ENCODE measurements at regions not wholly inside any gene's neighbourhood (a gene's known extent, or its start where the extent isn't known, plus 50 kb on each side); places are given as distances from the start of the nearest gene placed in this dataset.
"Not testable (repeated sequence)": the region's sequence is repeated elsewhere in the genome, so short reads cannot be mapped to it uniquely, and the experiment has no call there.

GRCh38 chr19:28595722-28596480 is 617.0 kb downstream of the UQCRFS1 start:
- no peak for DNase-seq (ENCODE audit: low read depth)

- DNase-seq (ENCODE audit: low read depth): no peak
Observed at GRCh38 chr19:28594737-28595136, 618.2 kb downstream of the UQCRFS1 start.

DNA sequence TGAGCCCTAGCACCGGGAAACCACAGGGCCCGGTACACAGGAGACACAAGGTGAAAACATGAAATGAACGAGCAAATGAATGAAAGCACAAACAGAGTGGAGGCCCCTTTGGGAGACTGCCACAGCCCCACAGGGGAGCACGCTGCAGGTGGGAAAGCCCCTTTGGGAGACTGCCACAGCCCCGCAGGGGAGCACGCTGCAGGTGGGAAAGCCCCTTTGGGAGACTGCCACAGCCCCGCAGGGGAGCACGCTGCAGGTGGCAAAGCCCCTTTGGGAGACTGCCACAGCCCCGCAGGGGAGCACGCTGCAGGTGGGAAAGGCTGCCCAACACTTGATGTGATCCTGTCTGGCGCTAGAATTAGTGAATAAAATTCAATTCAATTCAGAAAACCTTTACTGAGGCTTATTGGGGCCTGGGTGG is 623.0 kb downstream of the UQCRFS1 start:
- DNase-seq (ENCODE audit: low read depth): not testable (repeated sequence)

DNA sequence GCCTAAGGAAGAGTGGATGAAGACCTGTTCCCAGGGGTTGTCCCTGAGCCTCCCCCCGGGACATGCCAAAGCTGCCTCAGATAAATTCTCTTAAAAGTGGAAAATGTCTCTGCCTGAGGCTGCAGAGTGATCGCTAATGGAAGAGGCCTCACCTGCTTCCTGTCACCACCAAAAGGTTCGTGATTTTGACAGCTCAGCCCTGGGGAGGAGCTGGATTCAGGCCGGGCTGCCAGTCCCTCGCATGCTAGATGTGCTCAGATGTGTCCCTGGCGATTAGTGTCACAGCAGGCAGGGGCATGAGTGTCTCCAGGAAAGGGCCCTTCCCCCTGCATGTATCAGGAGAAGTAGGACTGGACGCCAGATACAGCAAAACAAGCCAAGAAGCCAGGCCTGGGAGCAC is 626.5 kb downstream of the UQCRFS1 start:
- DNase-seq (ENCODE audit: low read depth): no peak

DNA sequence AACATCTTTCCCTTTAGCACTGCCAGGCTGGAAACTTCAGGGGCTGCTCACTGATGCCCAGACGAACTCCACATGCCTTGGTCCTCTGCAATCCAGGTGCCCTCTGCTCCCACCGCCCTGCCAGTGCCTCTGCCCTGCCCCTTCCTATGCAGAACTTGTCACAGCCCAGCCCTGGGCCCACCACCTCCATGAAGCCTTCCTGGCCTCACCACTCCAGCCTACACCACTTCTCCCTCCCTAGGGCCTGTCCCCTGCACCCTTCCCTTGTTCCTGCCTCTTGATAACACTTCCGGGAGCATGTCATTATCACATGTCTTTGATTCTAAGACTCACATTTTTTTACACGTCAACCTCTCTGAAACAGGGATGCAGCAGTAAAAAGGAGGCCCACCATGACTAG is 627.2 kb downstream of the UQCRFS1 start:
- no peak for DNase-seq (ENCODE audit: low read depth)

GRCh38 chr19:28583713-28584112 is 629.2 kb downstream of the UQCRFS1 start:
- no peak for DNase-seq (ENCODE audit: low read depth)

GRCh38 chr19:28583242-28583641 is 629.7 kb downstream of the UQCRFS1 start:
- DNase-seq (ENCODE audit: low read depth): no peak

DNA sequence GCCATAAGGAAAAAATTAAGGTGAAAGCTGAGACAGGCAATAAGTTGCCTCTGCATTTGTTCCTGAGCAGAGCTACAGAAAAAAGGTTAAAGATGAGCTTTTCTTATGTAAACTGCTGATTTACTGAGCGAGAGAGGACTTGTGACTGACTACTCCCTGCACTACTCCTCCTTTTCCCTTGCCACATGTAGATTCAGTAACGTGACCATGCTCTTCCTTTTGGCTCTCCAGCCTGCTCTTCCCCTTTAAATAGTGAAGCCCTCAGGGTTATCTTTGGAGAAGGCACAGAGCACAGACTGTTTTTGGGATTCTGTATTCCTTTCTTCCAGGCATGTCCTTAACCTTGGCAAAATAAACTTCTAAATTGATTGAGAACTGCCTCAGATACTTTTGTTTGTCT is 630.2 kb downstream of the UQCRFS1 start:
- DNase-seq (ENCODE audit: low read depth): no peak

DNA sequence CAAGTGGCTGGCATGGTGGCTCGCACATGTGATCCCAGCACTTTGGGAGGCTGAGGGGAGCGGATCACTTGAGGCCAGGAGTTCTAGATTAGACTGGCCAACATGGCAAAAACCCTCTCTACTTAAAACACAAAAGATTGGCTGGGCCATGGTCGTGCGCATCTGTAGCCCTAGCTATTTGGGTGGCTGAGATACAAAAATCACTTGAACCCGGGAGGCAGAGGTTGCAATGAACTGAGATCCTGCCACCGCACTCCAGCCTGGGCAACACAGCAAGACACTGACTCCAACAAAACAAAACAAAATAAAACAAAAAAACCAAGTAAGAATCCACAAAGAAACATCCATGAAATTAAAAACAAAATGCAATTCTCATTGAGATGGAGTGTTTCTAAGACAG is 630.6 kb downstream of the UQCRFS1 start:
- no peak for DNase-seq (ENCODE audit: low read depth)

DNA sequence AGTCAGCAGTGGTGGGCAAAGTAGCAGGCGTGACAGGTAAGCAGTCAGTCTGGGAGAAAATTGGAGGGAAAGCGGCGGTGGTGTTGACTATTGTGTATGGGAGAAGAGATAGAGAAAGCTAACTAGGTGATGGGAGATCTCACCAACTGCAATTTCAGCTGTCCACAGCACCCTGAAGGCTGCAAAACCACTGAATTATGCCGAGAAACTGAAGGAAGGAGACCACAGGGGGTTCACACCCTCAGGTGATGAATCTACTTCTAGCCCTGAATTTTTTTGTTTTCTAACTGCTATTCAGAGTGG is 631.5 kb downstream of the UQCRFS1 start:
- no peak for DNase-seq (ENCODE audit: low read depth)

- no peak for DNase-seq (ENCODE audit: low read depth)
Observed at GRCh38 chr19:28578786-28579505, 634.0 kb downstream of the UQCRFS1 start.

DNA sequence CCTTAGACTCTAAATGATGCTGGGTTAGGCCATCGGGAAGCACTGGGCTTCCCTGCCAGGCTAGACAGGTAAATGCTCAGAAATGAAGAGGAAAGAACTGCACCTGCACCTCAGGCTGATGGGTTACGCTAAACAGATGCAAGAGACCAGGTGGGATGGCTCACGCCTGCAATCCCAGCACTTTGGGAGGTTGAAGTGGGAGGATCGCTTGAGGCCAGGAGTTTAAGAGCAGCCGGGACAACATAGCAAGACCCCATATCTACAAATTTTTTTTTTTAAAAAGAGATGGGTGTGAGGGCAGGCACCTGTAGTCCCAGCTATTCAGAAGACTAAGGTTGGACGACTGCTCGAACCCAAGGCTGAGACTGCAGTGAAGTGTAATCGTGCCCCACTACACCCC is 634.7 kb downstream of the UQCRFS1 start:
- no peak for DNase-seq (ENCODE audit: low read depth)

- no peak for DNase-seq (ENCODE audit: low read depth)
Observed at GRCh38 chr19:28577666-28578065, 635.3 kb downstream of the UQCRFS1 start.

GRCh38 chr19:28577233-28577632 is 635.7 kb downstream of the UQCRFS1 start:
- DNase-seq (ENCODE audit: low read depth): peak; percentile 0

DNA sequence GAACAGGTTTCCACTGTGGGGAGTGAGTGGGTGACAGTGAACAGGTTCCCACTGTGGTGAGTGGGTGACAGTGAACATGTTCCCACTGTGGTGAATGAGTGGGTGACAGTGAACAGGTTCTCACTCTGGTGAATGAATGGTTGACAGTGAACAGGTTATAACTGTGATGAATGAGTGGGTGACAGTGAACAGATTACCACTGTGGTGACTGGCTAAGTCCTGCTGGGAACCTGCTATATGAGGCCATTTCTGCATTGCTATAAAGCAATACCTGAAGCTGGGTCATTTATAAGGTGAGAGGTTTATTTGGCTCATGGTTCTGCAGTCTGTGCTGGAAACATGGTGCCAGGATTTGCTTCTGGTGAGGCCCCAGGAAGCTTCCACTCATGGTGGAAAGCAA is 637.1 kb downstream of the UQCRFS1 start:
- no peak for DNase-seq (ENCODE audit: low read depth)

GRCh38 chr19:28575312-28575711 is 637.6 kb downstream of the UQCRFS1 start:
- not testable (repeated sequence) for DNase-seq (ENCODE audit: low read depth)

- no peak for DNase-seq (ENCODE audit: low read depth)
Observed at GRCh38 chr19:28574212-28574611, 638.7 kb downstream of the UQCRFS1 start.

- DNase-seq (ENCODE audit: low read depth): no peak
Observed at GRCh38 chr19:28569132-28570131, 643.5 kb downstream of the UQCRFS1 start.

- no peak for DNase-seq (ENCODE audit: low read depth)
Observed at GRCh38 chr19:28567834-28568233, 645.1 kb downstream of the UQCRFS1 start.

GRCh38 chr19:28563964-28564921 is 648.7 kb downstream of the UQCRFS1 start:
- DNase-seq (ENCODE audit: low read depth): no peak

- DNase-seq (ENCODE audit: low read depth): no peak
Observed at GRCh38 chr19:28560786-28561185, 652.2 kb downstream of the UQCRFS1 start.

All from ELR (cell line).